Loucy (cell line): ENCODE measurements at regions not wholly inside any gene's neighbourhood (a gene's known extent, or its start where the extent isn't known, plus 50 kb on each side); places are given as distances from the start of the nearest gene placed in this dataset.

Experiments used
- H2AFZ ChIP-seq: fragments of 200-600 bp; sonication (generic); 2 replicates; pipeline ENCODE4 v1.6.0; 2016; ENCODE audit warnings: antibody characterized with exemption, mild to moderate bottlenecking, low read length, moderate library complexity
- H3F3A ChIP-seq: fragments of 200-600 bp; 2 replicates; pipeline ENCODE4 v1.6.0; 2016; ENCODE audit warnings: antibody characterized with exemption, low read depth, mild to moderate bottlenecking
- H3K27me3 ChIP-seq: fragments of 200-600 bp; sonication (generic); 2 replicates; pipeline ENCODE4 v1.6.1; 2014; ENCODE audit warnings: low read length, mild to moderate bottlenecking; ENCODE audit not compliant: insufficient read depth, poor library complexity, severe bottlenecking
- H3K36me3 ChIP-seq: fragments of 200-600 bp; sonication (generic); 2 replicates; pipeline ENCODE4 v1.6.1; 2016; ENCODE audit warnings: low read length; ENCODE audit not compliant: insufficient read depth
- H3K4me1 ChIP-seq: fragments of 200-600 bp; sonication (generic); 2 replicates; pipeline ENCODE4 v1.5.1; 2014; ENCODE audit warnings: low read length, mild to moderate bottlenecking; ENCODE audit not compliant: insufficient read depth, poor library complexity, severe bottlenecking
- H3K4me2 ChIP-seq: fragments of 200-600 bp; sonication (generic); 2 replicates; pipeline ENCODE4 v1.6.0; 2014; ENCODE audit warnings: antibody characterized with exemption, low read length, low read depth, mild to moderate bottlenecking; ENCODE audit not compliant: poor library complexity, severe bottlenecking
- H3K4me3 ChIP-seq: fragments of 200-600 bp; sonication (generic); 2 replicates; pipeline ENCODE4 v1.5.1; 2014; ENCODE audit warnings: low read length, mild to moderate bottlenecking, mixed read lengths; ENCODE audit not compliant: poor library complexity, severe bottlenecking
- H3K79me2 ChIP-seq: fragments of 200-600 bp; sonication (generic); 2 replicates; pipeline ENCODE4 v1.6.1; 2014; ENCODE audit warnings: low read length; ENCODE audit not compliant: insufficient read depth
- H3K9ac ChIP-seq: fragments of 200-600 bp; sonication (generic); 2 replicates; pipeline ENCODE4 v1.6.0; 2014; ENCODE audit warnings: mild to moderate bottlenecking, low read depth, low read length, moderate library complexity; ENCODE audit not compliant: poor library complexity, severe bottlenecking
- H3K9me2 ChIP-seq: fragments of 200-600 bp; sonication (generic); replicated peaks from 2 replicates; pipeline ENCODE4 v1.6.1; 2016; ENCODE audit warnings: low read depth, low read length, mixed read lengths
- H3K9me3 ChIP-seq: fragments of 200-600 bp; sonication (generic); 2 replicates; pipeline ENCODE4 v1.6.1; 2014; ENCODE audit warnings: mild to moderate bottlenecking, antibody characterized with exemption, low read length, low read depth; ENCODE audit not compliant: insufficient read depth
- H4K20me1 ChIP-seq: fragments of 200-600 bp; sonication (generic); 2 replicates; pipeline ENCODE4 v1.6.0; 2014; ENCODE audit warnings: antibody characterized with exemption, low read length, mild to moderate bottlenecking; ENCODE audit not compliant: insufficient read depth, poor library complexity, severe bottlenecking
- EZH2phosphoT487 ChIP-seq: fragments of 200-600 bp; IDR thresholded peaks from 2 replicates; pipeline ENCODE4 v1.6.1; 2018; ENCODE audit warnings: antibody characterized with exemption, mild to moderate bottlenecking, moderate library complexity, borderline replicate concordance
- TF ChIP-seq, protein P1 (sequence below): fragments of 200-600 bp; sonication (generic); conservative IDR thresholded peaks from 2 replicates; pipeline ENCODE4 v1.5.1; 2014; ENCODE audit warnings: mild to moderate bottlenecking, antibody characterized with exemption, low read length

DNA sequence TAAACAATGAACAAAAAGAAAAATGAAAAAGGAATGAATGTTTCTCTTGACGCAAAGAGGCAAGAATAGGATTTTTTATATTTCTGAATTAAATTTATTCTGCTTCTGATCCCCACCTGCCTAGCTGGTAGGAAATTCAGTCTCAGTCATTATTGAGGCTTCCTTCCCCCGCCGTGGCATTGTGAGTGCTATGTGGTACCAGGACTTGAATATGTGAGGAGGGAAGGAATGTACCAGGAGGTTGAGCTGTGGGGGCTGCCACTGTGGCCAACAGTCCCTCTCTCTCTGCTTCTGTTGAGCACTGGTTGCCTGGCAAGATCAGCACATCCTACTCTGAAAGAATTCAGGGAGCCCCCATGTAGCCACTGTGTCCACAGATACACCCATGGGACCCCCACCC is 368.1 kb upstream of the JARID2 start:
- Histone ChIP-seq H3K36me3 (no peaks in the 10 kb centered on the region), H3K27me3 (no peaks in the 10 kb centered on the region), H3K4me2 (peak overlapping the region; percentile 65), H4K20me1 (no peaks in the 10 kb centered on the region), H3K4me3 (peak overlapping the region; percentile 52), H3K9ac (peak overlapping the region; percentile 7), H2AFZ (no peak overlapping the region), H3F3A (no peaks in the 10 kb centered on the region; the same call in 1 of the 2 replicates), H3K79me2 (no peaks in the 10 kb centered on the region), H3K4me1 (peaks cover 45% of the 10 kb centered on the region), H3K9me3 (no peaks in the 10 kb centered on the region), H3K9me2 (no peaks in the 10 kb centered on the region)
- TF ChIP-seq EZH2phosphoT487, result no peak
- TF ChIP-seq, protein P1, sequence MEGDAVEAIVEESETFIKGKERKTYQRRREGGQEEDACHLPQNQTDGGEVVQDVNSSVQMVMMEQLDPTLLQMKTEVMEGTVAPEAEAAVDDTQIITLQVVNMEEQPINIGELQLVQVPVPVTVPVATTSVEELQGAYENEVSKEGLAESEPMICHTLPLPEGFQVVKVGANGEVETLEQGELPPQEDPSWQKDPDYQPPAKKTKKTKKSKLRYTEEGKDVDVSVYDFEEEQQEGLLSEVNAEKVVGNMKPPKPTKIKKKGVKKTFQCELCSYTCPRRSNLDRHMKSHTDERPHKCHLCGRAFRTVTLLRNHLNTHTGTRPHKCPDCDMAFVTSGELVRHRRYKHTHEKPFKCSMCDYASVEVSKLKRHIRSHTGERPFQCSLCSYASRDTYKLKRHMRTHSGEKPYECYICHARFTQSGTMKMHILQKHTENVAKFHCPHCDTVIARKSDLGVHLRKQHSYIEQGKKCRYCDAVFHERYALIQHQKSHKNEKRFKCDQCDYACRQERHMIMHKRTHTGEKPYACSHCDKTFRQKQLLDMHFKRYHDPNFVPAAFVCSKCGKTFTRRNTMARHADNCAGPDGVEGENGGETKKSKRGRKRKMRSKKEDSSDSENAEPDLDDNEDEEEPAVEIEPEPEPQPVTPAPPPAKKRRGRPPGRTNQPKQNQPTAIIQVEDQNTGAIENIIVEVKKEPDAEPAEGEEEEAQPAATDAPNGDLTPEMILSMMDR, result no peak

DNA sequence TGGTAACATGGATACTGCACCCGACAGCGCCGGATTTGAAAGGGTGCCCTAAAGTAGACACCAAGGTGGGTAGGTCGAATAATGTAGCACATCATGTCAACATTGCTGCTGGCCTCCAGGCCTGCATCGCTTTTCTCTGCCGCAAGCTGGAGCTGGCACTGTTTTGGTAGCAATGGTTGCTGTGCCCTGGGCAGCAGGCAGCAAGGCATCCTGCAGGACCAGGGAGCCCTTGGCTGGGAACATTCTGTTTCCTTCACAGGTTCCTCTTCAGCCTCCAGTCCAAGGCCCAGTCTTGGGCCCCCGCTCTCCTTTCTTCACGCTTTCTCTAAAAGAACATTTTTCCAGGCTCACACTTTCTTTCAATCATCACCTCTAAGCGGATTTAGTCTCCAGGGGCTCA is 365.8 kb upstream of the JARID2 start:
- Histone ChIP-seq H3K36me3 (no peaks in the 10 kb centered on the region), H3K9ac (no peak overlapping the region), H3K4me3 (no peak overlapping the region), H3F3A (no peaks in the 10 kb centered on the region; the same call in 1 of the 2 replicates), H2AFZ (0 out of 2 replicates have a peak overlapping the region, but pooled peaks have one; percentile 24), H3K27me3 (no peaks in the 10 kb centered on the region), H3K9me3 (no peaks in the 10 kb centered on the region), H3K79me2 (no peaks in the 10 kb centered on the region), H3K9me2 (no peaks in the 10 kb centered on the region), H3K4me1 (peaks cover 55% of the 10 kb centered on the region), H4K20me1 (no peaks in the 10 kb centered on the region), H3K4me2 (no peak overlapping the region)
- TF ChIP-seq EZH2phosphoT487, result no peak
- TF ChIP-seq, protein P1, result no peak

DNA sequence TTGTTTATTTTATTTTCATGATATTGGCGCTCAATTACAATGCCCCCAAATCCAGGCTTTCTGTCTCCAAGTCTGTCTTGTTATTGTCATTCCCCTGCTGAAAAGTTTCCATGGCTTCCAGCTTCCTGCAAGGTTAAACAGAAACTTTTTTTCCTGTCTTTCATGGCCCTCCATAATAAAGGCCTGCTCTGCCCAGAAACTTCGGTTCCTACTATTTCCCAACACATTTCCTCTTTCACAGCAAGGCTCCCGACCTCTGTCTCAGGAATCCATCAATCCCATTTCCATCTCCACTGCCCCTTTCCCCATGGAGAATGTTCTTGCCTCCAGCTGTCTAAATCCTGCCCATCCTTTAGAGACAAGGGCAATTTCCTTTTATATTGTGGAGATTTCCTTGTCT is 365.2 kb upstream of the JARID2 start:
- H3F3A ChIP-seq, result no peaks in the 10 kb centered on the region; the same call in 1 of the 2 replicates
- no peaks in the 10 kb centered on the region for H3K9me3 ChIP-seq
- H4K20me1 ChIP-seq, result no peaks in the 10 kb centered on the region
- peak overlapping the region; percentile 24; the same call in 1 of the 2 replicates for H2AFZ ChIP-seq
- no peaks in the 10 kb centered on the region for H3K27me3 ChIP-seq
- no peaks in the 10 kb centered on the region for H3K79me2 ChIP-seq
- no peak overlapping the region for H3K4me2 ChIP-seq
- peaks cover 58% of the 10 kb centered on the region for H3K4me1 ChIP-seq
- no peak for TF ChIP-seq EZH2phosphoT487
- TF ChIP-seq, protein P1, result no peak
- no peak overlapping the region for H3K9ac ChIP-seq
- no peak overlapping the region for H3K4me3 ChIP-seq
- H3K9me2 ChIP-seq, result no peaks in the 10 kb centered on the region
- H3K36me3 ChIP-seq, result no peaks in the 10 kb centered on the region
